PC-3 (cell line): ENCODE measurements at regions not wholly inside any gene's neighbourhood (a gene's known extent, or its start where the extent isn't known, plus 50 kb on each side); places are given as distances from the start of the nearest gene placed in this dataset.
"Not testable (repeated sequence)": the region's sequence is repeated elsewhere in the genome, so short reads cannot be mapped to it uniquely, and the experiment has no call there.

Experiments used
- EZH2 ChIP-seq: fragments of 300-600 bp; sonication (generic); IDR thresholded peaks from one replicate; pipeline ENCODE4 v1.6.1; 2017; ENCODE audit warnings: antibody characterized with exemption, mild to moderate bottlenecking, low read length; ENCODE audit not compliant: unreplicated experiment
- EZH2phosphoT487 ChIP-seq: fragments of 300-600 bp; sonication (generic); IDR thresholded peaks from 2 replicates; pipeline ENCODE4 v1.6.1; 2018; ENCODE audit warnings: mild to moderate bottlenecking, antibody characterized with exemption, low read length, borderline replicate concordance
- TF ChIP-seq, protein P1 (sequence below): fragments of 300-600 bp; sonication (generic); conservative IDR thresholded peaks from 2 replicates; pipeline ENCODE4 v1.5.1; 2017; ENCODE audit warnings: antibody characterized with exemption, low read depth, mild to moderate bottlenecking, low read length

GRCh38 chr7:45784775-45785174 is 88.1 kb downstream of the CCDC201 start:
- TF ChIP-seq, protein P1, sequence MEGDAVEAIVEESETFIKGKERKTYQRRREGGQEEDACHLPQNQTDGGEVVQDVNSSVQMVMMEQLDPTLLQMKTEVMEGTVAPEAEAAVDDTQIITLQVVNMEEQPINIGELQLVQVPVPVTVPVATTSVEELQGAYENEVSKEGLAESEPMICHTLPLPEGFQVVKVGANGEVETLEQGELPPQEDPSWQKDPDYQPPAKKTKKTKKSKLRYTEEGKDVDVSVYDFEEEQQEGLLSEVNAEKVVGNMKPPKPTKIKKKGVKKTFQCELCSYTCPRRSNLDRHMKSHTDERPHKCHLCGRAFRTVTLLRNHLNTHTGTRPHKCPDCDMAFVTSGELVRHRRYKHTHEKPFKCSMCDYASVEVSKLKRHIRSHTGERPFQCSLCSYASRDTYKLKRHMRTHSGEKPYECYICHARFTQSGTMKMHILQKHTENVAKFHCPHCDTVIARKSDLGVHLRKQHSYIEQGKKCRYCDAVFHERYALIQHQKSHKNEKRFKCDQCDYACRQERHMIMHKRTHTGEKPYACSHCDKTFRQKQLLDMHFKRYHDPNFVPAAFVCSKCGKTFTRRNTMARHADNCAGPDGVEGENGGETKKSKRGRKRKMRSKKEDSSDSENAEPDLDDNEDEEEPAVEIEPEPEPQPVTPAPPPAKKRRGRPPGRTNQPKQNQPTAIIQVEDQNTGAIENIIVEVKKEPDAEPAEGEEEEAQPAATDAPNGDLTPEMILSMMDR, result not testable (repeated sequence)
- not testable (repeated sequence) for TF ChIP-seq EZH2, EZH2phosphoT487
